ENCODE measurements at regions not wholly inside any gene's neighbourhood (a gene's known extent, or its start where the extent isn't known, plus 50 kb on each side); places are given as distances from the start of the nearest gene placed in this dataset.

DNA sequence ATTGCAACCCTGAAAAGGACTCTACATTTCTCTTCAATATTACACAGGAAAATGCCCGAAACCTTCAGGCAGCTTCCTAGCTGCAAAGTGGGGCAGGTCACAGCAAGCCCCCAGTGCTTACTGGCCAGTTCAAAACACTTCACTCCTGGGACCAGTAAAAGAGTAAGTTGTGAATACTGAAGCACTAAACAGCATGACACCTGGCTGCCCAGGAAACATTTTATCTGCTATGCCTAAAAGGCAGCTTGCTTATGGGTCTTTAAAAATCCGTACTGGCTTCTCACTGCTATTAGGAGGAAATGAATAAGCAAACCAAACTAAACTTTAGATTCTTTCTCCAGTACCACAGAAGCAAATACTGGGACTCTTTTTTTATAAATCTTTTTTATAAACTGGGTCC is 457.9 kb upstream of the ALCAM start:
- peaks cover 4% of the 10 kb centered on the region for H3K9me3 ChIP-seq (ENCODE audit: control insufficient read depth, low read depth, low read length)
- H2AFZ ChIP-seq (ENCODE audit: control insufficient read depth, low read length): peak overlapping the region; percentile 52
- TF ChIP-seq EZH2 (IDR thresholded peaks at IDR 0.05; ENCODE audit: low read length): no peak
- TF ChIP-seq, protein P1, sequence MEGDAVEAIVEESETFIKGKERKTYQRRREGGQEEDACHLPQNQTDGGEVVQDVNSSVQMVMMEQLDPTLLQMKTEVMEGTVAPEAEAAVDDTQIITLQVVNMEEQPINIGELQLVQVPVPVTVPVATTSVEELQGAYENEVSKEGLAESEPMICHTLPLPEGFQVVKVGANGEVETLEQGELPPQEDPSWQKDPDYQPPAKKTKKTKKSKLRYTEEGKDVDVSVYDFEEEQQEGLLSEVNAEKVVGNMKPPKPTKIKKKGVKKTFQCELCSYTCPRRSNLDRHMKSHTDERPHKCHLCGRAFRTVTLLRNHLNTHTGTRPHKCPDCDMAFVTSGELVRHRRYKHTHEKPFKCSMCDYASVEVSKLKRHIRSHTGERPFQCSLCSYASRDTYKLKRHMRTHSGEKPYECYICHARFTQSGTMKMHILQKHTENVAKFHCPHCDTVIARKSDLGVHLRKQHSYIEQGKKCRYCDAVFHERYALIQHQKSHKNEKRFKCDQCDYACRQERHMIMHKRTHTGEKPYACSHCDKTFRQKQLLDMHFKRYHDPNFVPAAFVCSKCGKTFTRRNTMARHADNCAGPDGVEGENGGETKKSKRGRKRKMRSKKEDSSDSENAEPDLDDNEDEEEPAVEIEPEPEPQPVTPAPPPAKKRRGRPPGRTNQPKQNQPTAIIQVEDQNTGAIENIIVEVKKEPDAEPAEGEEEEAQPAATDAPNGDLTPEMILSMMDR (optimal IDR thresholded peaks at IDR 0.05 in 1 of 3, IDR thresholded peaks at IDR 0.05 in 1 of 3, conservative IDR thresholded peaks at IDR 0.05 in 1 of 3; ENCODE audit: extremely low read depth in 1 of 3, insufficient read depth in 2 of 3, low read length in 3 of 3): no peak
- peaks cover 8% of the 10 kb centered on the region for H3K4me1 ChIP-seq (ENCODE audit: control insufficient read depth, extremely low read depth, insufficient read depth, low read length)
- H3K27me3 ChIP-seq (ENCODE audit: control insufficient read depth, extremely low read depth, insufficient read depth, low read length): no peaks in the 10 kb centered on the region
- no peaks in the 10 kb centered on the region for H3K79me2 ChIP-seq (ENCODE audit: control insufficient read depth, insufficient read depth, low read length)
- no peak for FAIRE-seq
- H3K27ac ChIP-seq (ENCODE audit: control insufficient read depth, insufficient read depth, low read length): peak overlapping the region; percentile 17
- no peak for DNase-seq (ENCODE audit: low read depth, low spot score)
- peak overlapping the region; percentile 41 for H3K4me2 ChIP-seq (ENCODE audit: control insufficient read depth, extremely low read depth, insufficient read depth, low read depth, low read length)
- no peak overlapping the region for H3K4me3 ChIP-seq (ENCODE audit: control insufficient read depth in 2 of 3, extremely low read depth in 1 of 3, insufficient read depth in 2 of 3, low read depth in 1 of 3, low read length in 3 of 3)
- H4K20me1 ChIP-seq (ENCODE audit: control insufficient read depth, extremely low read depth, insufficient read depth, low read length): no peaks in the 10 kb centered on the region
- no peaks in the 10 kb centered on the region for H3K36me3 ChIP-seq (ENCODE audit: control insufficient read depth in 2 of 2, extremely low read depth in 1 of 2, insufficient read depth in 2 of 2, low read length in 2 of 2)
- peak overlapping the region; percentile 22 for H3K9ac ChIP-seq (ENCODE audit: control insufficient read depth, extremely low read depth, insufficient read depth, low read length)
- H3K9me1 ChIP-seq (ENCODE audit: control insufficient read depth, extremely low read depth, insufficient read depth, low read length): no peaks in the 10 kb centered on the region
- dilution Hi-C loops (cut with MboI; ENCODE audit: extremely low pct_ligation_motif_present, low sequenced_read_pairs): no loop called here

DNA sequence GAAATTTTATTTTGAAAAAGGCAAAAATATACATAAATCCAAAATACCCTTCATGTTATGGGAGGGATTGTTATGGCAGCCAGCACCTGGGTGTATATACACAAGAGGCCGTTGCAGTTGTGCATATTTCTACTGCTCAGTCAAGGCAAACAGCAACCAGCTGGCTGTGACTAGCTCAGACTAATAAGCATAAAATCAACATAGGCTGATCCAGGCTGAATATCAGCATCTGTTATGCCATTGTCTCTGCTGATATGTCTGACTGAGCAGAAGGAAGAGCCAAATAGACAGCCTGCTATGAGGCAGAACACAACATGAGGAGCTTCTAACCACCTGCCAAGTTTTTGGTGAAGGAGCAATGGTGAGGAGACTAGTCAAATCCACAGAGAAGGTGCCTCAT is 457.5 kb upstream of the ALCAM start:
- H3K79me2 ChIP-seq (ENCODE audit: control insufficient read depth, insufficient read depth, low read length): no peaks in the 10 kb centered on the region
- H3K9me1 ChIP-seq (ENCODE audit: control insufficient read depth, extremely low read depth, insufficient read depth, low read length): no peaks in the 10 kb centered on the region
- no peak overlapping the region for H3K9ac ChIP-seq (ENCODE audit: control insufficient read depth, extremely low read depth, insufficient read depth, low read length)
- no peak for TF ChIP-seq EZH2 (IDR thresholded peaks at IDR 0.05; ENCODE audit: low read length)
- TF ChIP-seq, protein P1 (optimal IDR thresholded peaks at IDR 0.05 in 1 of 3, IDR thresholded peaks at IDR 0.05 in 1 of 3, conservative IDR thresholded peaks at IDR 0.05 in 1 of 3; ENCODE audit: extremely low read depth in 1 of 3, insufficient read depth in 2 of 3, low read length in 3 of 3): no peak
- H4K20me1 ChIP-seq (ENCODE audit: control insufficient read depth, extremely low read depth, insufficient read depth, low read length): no peaks in the 10 kb centered on the region
- peaks cover 8% of the 10 kb centered on the region for H3K4me1 ChIP-seq (ENCODE audit: control insufficient read depth, extremely low read depth, insufficient read depth, low read length)
- FAIRE-seq (peak; percentile 67), DNase-seq (ENCODE audit: low read depth, low spot score) (no peak)
- H3K9me3 ChIP-seq (ENCODE audit: control insufficient read depth, low read depth, low read length): peaks cover 4% of the 10 kb centered on the region
- dilution Hi-C loops (cut with MboI; ENCODE audit: extremely low pct_ligation_motif_present, low sequenced_read_pairs): no loop called here
- no peaks in the 10 kb centered on the region for H3K36me3 ChIP-seq (ENCODE audit: control insufficient read depth in 2 of 2, extremely low read depth in 1 of 2, insufficient read depth in 2 of 2, low read length in 2 of 2)
- H2AFZ ChIP-seq (ENCODE audit: control insufficient read depth, low read length): peak overlapping the region; percentile 62
- peak overlapping the region; percentile 17 for H3K27ac ChIP-seq (ENCODE audit: control insufficient read depth, insufficient read depth, low read length)
- H3K4me2 ChIP-seq (ENCODE audit: control insufficient read depth, extremely low read depth, insufficient read depth, low read depth, low read length): no peak overlapping the region
- no peaks in the 10 kb centered on the region for H3K27me3 ChIP-seq (ENCODE audit: control insufficient read depth, extremely low read depth, insufficient read depth, low read length)
- no peak overlapping the region for H3K4me3 ChIP-seq (ENCODE audit: control insufficient read depth in 2 of 3, extremely low read depth in 1 of 3, insufficient read depth in 2 of 3, low read depth in 1 of 3, low read length in 3 of 3)
